Gastroesophageal sphincter (tissue), 3 donors: ENCODE measurements at regions not wholly inside any gene's neighbourhood (a gene's known extent, or its start where the extent isn't known, plus 50 kb on each side); places are given as distances from the start of the nearest gene placed in this dataset.

Experiments used
- EP300 ChIP-seq: sonication (generic); formaldehyde crosslinking; IDR thresholded peaks from one replicate; pipeline ENCODE4 v1.6.1; 2017; ENCODE audit warnings: antibody characterized with exemption, mild to moderate bottlenecking
- TF ChIP-seq, protein P1 (sequence below), 4 experiments: fragments of 200-600 bp in 2 of 4; fragments of 450-650 bp in 2 of 4; sonication (generic) in 1 of 4; IDR thresholded peaks; one replicate each; pipeline ENCODE4 v1.5.1; 2017 to 2019; ENCODE audit warnings: antibody characterized with exemption in 4 of 4, mild to moderate bottlenecking in 2 of 4, moderate library complexity in 2 of 4

DNA sequence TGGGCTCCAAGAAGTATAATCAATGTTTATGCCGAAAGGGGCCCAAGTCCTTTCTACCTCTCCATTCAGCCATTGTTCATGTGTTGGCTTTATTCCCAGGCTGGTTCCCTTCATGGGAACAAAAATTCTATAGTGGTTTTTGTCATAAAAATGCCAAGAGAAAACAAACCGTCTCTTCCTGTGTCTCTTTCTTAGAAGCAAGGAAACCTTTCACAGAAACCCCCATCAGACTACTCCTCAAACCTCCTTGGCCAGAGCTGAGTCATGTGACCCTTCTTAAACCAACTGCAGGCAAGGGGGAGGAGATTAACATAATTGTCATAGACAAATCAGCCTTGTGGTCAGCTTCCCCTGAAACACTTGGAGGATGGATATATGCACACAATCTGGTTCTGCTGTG lies 75.1 kb upstream of the TANK start:
- TF ChIP-seq, protein P1, sequence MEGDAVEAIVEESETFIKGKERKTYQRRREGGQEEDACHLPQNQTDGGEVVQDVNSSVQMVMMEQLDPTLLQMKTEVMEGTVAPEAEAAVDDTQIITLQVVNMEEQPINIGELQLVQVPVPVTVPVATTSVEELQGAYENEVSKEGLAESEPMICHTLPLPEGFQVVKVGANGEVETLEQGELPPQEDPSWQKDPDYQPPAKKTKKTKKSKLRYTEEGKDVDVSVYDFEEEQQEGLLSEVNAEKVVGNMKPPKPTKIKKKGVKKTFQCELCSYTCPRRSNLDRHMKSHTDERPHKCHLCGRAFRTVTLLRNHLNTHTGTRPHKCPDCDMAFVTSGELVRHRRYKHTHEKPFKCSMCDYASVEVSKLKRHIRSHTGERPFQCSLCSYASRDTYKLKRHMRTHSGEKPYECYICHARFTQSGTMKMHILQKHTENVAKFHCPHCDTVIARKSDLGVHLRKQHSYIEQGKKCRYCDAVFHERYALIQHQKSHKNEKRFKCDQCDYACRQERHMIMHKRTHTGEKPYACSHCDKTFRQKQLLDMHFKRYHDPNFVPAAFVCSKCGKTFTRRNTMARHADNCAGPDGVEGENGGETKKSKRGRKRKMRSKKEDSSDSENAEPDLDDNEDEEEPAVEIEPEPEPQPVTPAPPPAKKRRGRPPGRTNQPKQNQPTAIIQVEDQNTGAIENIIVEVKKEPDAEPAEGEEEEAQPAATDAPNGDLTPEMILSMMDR (IDR thresholded peaks at IDR 0.05): no peak
- TF ChIP-seq EP300: no peak
